ENCODE measurements at regions not wholly inside any gene's neighbourhood (a gene's known extent, or its start where the extent isn't known, plus 50 kb on each side); places are given as distances from the start of the nearest gene placed in this dataset.
"Not testable (repeated sequence)": the region's sequence is repeated elsewhere in the genome, so short reads cannot be mapped to it uniquely, and the experiment has no call there.

DNA sequence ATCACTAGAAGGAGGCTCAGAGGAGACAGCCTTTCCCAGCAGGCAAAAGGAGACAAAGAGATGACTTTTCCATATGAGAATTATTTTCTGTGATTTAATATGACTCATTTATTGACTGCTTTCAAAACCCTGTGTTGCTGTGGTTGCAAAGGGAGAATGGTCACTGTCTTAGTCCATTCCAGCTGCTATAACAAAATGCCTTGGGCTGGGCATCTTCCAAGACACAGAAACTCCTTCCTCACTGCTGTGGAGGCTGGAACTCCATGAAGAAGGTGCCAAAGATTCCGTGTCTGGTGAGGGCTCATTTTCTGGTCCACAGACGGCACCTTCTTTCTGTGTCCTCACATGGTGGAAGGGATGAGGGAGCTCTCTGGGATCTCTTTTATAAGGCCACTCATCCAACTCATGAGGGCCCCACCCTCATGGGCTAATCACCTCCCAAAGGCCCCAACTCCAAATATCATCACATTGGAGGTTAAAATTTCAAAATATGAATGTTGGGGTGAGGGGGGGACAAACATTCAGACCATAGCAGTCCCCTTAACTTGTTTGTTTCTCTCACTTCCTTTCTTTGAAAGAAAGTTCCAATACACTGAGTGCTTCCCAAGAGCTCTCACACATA is 252.1 kb upstream of the RAB4A start:
- no peak for DNase-seq
- Mint-ChIP-seq H3K36me3 (ENCODE audit: low read depth) (no peaks in the 10 kb centered on the region; the same call in 1 of the 2 replicates), H3K4me3 (no peak overlapping the region), H3K27ac (no peak overlapping the region), H3K27me3 (ENCODE audit: insufficient read depth) (peaks cover 3% of the 10 kb centered on the region; the same call in 1 of the 2 replicates), H3K4me1 (ENCODE audit: low read depth) (no peaks in the 10 kb centered on the region), H3K9me3 (peaks cover 13% of the 10 kb centered on the region)
- no peak for TF ChIP-seq CTCF (IDR thresholded peaks at IDR 0.05)

- DNase-seq: no peak
These were observed 251.1 kb upstream of the RAB4A start for GRCh38 chr1:229019663-229020271.

GRCh38 chr1:229021034-229021433 is 249.9 kb upstream of the RAB4A start:
- not testable (repeated sequence) for H3K27ac Mint-ChIP-seq; H3K27me3 Mint-ChIP-seq (ENCODE audit: insufficient read depth); H3K4me1 Mint-ChIP-seq (ENCODE audit: low read depth); H3K36me3 Mint-ChIP-seq (ENCODE audit: low read depth); H3K9me3 Mint-ChIP-seq; H3K4me3 Mint-ChIP-seq; DNase-seq

More at GRCh38 chr1:229019663-229020271, 251.1 kb upstream of the RAB4A start:
- no peak overlapping the region for H3K4me3 Mint-ChIP-seq
- peaks cover 13% of the 10 kb centered on the region for H3K9me3 Mint-ChIP-seq
- H3K36me3 Mint-ChIP-seq (ENCODE audit: low read depth): no peaks in the 10 kb centered on the region; the same call in 1 of the 2 replicates
- no peak for TF ChIP-seq CTCF (IDR thresholded peaks at IDR 0.05)
- no peaks in the 10 kb centered on the region for H3K4me1 Mint-ChIP-seq (ENCODE audit: low read depth)
- no peak overlapping the region for H3K27ac Mint-ChIP-seq
- H3K27me3 Mint-ChIP-seq (ENCODE audit: insufficient read depth): peaks cover 3% of the 10 kb centered on the region; the same call in 1 of the 2 replicates

- DNase-seq: no peak
- no peak overlapping the region for H3K4me3 Mint-ChIP-seq
- H3K27ac Mint-ChIP-seq: no peak overlapping the region
- H3K4me1 Mint-ChIP-seq (ENCODE audit: low read depth): no peaks in the 10 kb centered on the region
- H3K36me3 Mint-ChIP-seq (ENCODE audit: low read depth): no peaks in the 10 kb centered on the region; the same call in 1 of the 2 replicates
- peaks cover 10% of the 10 kb centered on the region for H3K9me3 Mint-ChIP-seq
- H3K27me3 Mint-ChIP-seq (ENCODE audit: insufficient read depth): no peaks in the 10 kb centered on the region
- no peak for TF ChIP-seq CTCF (IDR thresholded peaks at IDR 0.05)
These were observed 248.1 kb upstream of the RAB4A start for GRCh38 chr1:229022595-229023333.

DNA sequence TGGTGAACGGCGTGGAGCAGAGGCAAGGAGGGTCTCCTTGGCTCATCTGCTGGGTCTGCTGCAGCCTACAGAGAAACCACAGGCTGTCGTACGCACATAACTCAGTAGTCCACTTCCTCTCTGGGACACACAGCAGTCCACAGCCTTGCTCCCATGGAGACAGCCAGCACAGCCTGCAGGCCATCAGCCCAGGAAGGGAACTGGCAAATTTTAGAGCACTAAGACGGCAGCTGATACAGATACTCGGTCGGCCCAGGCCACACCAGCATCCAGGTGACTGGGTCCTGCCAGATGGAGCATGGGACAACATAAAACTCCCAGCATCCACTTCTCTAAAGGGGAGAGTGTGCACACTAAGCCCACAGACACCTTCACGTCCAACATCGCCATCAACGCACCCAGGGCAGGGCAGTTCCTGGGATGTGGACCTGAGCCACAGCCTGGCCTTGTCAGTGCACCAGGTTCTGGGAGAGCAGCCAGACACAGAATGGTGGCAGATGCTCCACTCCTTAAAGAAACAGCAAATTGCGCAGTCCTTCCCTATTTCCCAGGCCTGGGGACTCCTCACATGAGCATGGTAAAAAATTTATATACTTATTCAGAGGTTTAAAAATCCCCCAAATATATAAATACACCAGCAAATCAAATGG is 247.1 kb upstream of the RAB4A start:
- Mint-ChIP-seq H3K9me3 (peaks cover 10% of the 10 kb centered on the region), H3K36me3 (ENCODE audit: low read depth) (no peaks in the 10 kb centered on the region; the same call in 1 of the 2 replicates), H3K4me1 (ENCODE audit: low read depth) (no peaks in the 10 kb centered on the region), H3K27me3 (ENCODE audit: insufficient read depth) (no peaks in the 10 kb centered on the region), H3K4me3 (no peak overlapping the region), H3K27ac (no peak overlapping the region)
- DNase-seq: no peak
- TF ChIP-seq CTCF (IDR thresholded peaks at IDR 0.05): no peak

All from HFFc6 (cell line).